ENCODE measurements at regions not wholly inside any gene's neighbourhood (a gene's known extent, or its start where the extent isn't known, plus 50 kb on each side); places are given as distances from the start of the nearest gene placed in this dataset.
"Not testable (repeated sequence)": the region's sequence is repeated elsewhere in the genome, so short reads cannot be mapped to it uniquely, and the experiment has no call there.

GRCh38 chrX:113353134-113353533 lies 512.5 kb upstream of the AMOT start:
- no peak for DNase-seq (ENCODE audit: low spot score)

DNA sequence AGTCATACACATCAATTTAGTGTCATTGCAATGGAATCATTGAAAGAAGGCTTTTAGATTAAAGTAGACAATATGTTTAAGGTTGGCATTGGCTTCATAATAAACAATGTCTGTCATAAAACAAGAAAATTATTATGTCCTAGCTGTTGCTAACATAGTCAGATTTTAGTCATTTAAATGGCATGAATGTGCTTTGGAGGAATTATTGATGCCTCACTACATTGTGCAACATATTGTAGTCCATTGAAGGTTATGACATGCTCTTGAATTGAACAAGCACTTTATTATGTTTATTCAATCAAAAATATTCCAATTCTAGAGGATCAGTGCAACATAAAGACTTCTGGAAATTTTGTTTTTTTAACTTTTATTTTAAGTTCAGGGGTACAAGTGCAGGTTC lies 489.8 kb upstream of the AMOT start:
- no peak for DNase-seq (ENCODE audit: low spot score)

DNA sequence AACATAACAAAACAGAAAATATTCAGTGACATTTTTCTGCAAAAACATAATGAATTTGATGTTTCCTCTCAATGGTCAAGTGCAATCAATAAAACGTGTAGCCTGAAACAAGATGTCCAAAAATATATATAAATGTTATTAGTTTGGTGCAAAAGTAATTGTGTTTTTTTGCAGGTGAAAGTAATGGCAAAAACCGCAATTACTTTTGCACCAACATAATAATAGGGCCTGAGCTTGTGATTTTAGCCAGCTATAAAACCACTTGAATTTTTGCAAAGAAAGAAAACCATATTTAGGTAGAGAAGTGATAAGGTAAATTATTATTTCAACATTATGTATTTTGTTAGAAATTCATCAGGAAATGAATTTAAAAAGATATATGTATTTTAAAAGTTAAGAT lies 475.3 kb upstream of the AMOT start:
- no peak for DNase-seq (ENCODE audit: low spot score)

- DNase-seq (ENCODE audit: low spot score): no peak
These were observed 464.9 kb upstream of the AMOT start for GRCh38 chrX:113305496-113305895.

GRCh38 chrX:113300580-113300979 lies 459.9 kb upstream of the AMOT start:
- DNase-seq (ENCODE audit: low spot score): no peak

DNA sequence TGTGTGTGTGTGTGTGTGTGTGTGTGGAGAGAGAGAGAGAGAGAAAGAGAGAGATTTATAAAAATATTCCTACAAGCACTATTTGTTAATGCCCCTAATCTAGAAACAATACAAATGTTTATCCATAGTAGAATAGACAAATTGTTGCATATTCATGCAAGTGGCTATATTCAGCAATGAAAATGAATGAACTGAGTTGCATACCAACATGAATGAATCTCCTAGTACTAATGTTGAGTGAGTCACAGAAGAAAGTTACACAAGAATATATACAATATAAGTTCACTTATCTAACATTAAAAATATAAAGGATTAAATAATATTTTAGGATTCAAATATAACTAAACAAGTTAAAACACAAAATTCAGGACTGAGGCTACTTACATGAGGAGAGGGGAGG lies 456.8 kb upstream of the AMOT start:
- no peak for DNase-seq (ENCODE audit: low spot score)

GRCh38 chrX:113289503-113289902 lies 448.9 kb upstream of the AMOT start:
- no peak for DNase-seq (ENCODE audit: low spot score)

DNA sequence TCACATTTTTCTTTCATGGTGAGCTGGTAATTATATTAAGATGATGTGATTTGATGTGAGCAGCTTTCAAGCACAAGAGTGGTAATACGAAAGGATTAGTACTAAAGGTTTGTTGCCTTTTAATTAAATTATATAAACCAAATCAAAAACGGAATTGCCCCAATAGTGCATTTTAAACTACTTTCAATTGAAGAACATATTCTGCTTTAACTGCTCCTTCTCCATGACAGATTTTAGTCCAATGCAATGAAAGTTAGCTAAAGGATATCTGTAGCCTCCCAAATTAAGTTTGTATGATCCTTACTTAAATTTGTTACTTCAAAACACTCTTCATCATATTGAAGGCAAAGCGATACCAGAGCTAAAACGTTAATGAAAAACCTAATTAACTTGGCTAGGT lies 447.1 kb upstream of the AMOT start:
- DNase-seq (ENCODE audit: low spot score): no peak

GRCh38 chrX:113275804-113276203 lies 435.2 kb upstream of the AMOT start:
- no peak for DNase-seq (ENCODE audit: low spot score)

DNA sequence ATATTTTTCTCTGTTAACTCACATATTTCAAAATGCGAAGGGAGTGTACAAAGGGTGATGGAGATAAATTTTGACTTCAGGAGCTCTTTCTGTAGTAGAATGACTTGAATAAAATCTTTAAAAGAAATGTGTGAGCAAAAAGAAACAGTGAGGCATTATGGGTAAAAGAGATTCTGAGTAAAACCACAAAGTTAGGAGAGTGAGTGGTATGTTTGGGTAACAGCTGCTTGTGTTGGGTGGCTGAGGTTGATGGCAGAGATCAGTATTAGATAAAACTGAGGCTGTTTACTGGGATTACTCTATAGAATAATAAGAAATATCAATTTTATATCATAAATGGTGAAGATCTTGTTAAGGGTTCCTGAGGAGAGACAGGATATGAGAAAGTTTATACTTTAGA lies 434.2 kb upstream of the AMOT start:
- no peak for DNase-seq (ENCODE audit: low spot score)

GRCh38 chrX:113274345-113274744 lies 433.7 kb upstream of the AMOT start:
- no peak for DNase-seq (ENCODE audit: low spot score)

- no peak for DNase-seq (ENCODE audit: low spot score)
These were observed 428.6 kb upstream of the AMOT start for GRCh38 chrX:113269203-113269602.

- no peak for DNase-seq (ENCODE audit: low spot score)
These were observed 419.8 kb upstream of the AMOT start for GRCh38 chrX:113260474-113260873.

DNA sequence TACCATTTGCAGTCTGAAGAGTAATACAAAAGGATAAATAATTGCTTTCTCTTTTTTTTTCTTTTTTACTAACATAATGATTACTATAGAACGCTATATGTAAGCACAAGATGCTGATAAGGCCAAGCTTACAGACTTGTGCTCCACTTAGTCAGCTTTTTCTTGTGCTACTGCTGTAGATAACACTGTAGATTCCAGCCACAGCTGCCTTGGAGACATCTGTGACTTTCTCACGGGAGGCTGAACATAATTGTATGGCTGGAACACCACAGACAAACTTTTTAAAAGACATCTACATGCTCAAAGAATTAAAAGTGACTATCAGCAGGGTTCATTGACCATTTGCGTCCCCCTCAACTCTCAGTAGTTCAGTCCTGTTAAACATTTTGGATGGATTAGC lies 381.7 kb upstream of the AMOT start:
- DNase-seq (ENCODE audit: low spot score): no peak

DNA sequence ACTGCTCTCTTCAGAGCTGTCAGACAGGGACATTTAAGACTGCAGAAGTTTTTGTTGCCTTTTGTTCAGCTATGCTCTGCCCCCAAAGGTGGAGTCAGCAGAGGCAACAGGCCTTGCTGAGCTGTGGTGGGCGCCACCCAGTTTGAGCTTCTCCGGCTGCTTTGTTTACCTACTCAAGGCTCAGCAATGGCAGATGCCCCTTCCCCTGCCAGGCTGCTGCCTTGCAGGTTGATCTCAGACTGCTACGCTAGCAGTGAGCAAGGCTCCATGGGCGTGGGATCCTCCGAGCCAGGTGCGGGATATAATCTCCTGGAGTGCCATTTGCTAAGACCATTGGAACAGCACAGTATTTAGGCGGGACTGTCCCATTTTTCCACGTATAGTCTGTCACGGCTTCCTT lies 371.4 kb upstream of the AMOT start:
- no peak for DNase-seq (ENCODE audit: low spot score)

DNA sequence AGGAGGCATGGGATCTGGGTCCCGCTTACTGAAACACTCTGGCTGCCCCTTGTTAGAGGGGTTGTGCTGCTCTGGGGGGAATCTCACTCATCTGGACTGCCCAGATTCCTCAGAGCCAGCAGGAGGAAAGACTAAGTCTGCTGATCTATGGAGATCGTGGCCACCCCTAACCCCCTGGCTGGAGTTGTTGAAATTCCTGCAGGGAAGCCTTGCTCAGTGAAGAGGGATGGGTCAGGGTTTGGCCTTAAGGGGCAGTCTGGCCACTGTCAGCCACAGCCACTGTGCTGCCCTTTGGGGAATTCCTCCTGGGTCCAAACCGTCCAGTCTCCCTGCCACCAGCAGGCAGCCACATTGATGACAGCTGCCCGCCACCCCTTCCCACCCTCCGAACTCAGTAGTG lies 362.0 kb upstream of the AMOT start:
- DNase-seq (ENCODE audit: low spot score): no peak

DNA sequence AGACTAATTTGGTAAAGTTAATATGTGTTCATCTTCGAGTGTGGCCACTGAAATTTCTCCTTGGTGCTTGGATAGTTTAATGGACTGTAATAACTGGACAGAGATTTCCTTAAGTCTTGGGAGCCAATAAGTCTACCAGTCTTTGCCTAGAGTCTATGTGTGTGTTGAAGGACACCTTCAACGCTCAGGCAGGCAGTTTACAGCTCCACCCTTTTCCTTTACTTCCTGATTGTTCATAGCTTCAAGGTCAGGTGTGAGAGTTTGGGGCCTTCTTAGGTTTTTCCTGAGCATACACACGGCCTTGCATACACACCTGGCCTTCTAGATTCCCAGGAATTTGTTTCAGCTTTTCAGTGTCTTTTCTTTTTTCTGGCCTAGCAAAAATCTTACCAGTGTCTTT lies 355.3 kb upstream of the AMOT start:
- DNase-seq (ENCODE audit: low spot score): no peak

- no peak for DNase-seq (ENCODE audit: low spot score)
These were observed 351.8 kb upstream of the AMOT start for GRCh38 chrX:113192418-113192817.

DNA sequence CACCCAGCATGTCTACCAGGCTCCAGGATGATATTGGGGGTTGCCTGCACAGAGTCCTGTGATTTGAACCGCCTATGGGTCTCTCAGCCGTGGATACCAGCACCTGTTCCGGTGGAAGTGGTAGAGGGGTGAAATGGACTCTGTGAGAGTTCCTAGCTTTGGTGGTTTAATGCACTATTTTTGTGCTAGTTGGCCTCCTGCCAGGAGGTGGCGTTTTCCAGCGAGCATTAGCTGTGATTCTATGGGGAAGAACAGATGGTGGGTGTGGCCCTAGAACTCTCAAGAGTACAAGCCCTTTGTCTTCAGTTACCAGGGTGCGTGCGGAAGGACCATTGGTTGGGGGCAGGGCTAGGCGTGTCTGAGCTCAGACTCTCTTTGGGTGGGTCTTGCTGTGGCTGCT lies 316.9 kb upstream of the AMOT start:
- DNase-seq (ENCODE audit: low spot score): no peak

- not testable (repeated sequence) for DNase-seq (ENCODE audit: low spot score)
These were observed 313.7 kb upstream of the AMOT start for GRCh38 chrX:113154315-113154714.

- DNase-seq (ENCODE audit: low spot score): no peak
These were observed 296.2 kb upstream of the AMOT start for GRCh38 chrX:113136836-113137235.

- no peak for DNase-seq (ENCODE audit: low spot score)
These were observed 292.7 kb upstream of the AMOT start for GRCh38 chrX:113133316-113133715.

DNA sequence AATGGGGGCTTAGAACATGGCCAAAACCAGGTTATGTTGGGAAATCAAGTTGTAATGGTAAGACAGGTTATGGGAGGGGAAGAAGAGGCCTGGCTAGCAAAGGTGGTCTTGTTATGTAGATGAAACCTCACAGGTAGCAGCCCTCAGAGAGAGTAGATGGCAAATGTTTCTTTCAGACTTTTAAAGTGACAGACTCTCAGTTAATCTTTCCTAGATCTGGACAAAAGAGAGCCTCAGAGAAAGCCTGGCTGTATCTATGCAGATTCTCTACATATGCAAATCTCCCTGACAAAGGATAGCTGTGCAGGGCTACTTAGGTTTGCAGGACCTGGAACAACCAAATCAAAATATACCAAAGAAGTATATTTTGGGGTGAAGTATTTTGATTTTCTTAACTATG lies 284.1 kb upstream of the AMOT start:
- no peak for DNase-seq (ENCODE audit: low spot score)

GRCh38 chrX:113075521-113075920 lies 234.9 kb upstream of the AMOT start:
- no peak for DNase-seq (ENCODE audit: low spot score)

DNA sequence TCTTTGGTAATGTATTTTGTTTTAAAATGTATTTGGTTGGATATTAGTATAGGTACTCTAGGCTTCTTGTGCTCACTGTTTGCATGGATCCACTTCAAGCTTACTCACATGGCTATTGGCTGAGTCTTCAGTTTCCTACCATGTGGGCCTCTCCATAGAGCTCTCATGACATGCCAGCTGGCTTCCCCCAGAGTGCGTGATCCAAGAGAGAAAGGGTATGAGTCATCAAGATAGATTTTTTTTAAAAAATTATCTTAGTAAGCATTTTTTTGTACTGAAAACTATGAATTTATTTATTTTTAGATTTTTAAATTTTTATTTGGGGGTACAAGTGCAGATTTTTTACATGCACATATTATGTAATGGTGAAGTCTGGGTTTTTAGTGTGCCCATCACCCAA lies 219.1 kb upstream of the AMOT start:
- DNase-seq (ENCODE audit: low spot score): no peak

Measured in hematopoietic multipotent progenitor cell treated with erythropoietin and hydrocortisone succinate and interleukin-3 and kit ligand, for 17 days (in vitro differentiated cells).